Nephron (organoid): ENCODE measurements at regions not wholly inside any gene's neighbourhood (a gene's known extent, or its start where the extent isn't known, plus 50 kb on each side); places are given as distances from the start of the nearest gene placed in this dataset.

Source experiments
- H3K27ac Mint-ChIP-seq, 3 experiments: 2 replicates each; pipeline ENCODE4 v1.8.0; 2020; ENCODE audit warnings: mixed read lengths in 3 of 3, mild to moderate bottlenecking in 2 of 3, moderate library complexity in 1 of 3
- H3K27me3 Mint-ChIP-seq: 2 replicates; pipeline ENCODE4 v1.8.0; 2021; ENCODE audit warnings: low read depth, mild to moderate bottlenecking, moderate library complexity, mixed read lengths
- H3K36me3 Mint-ChIP-seq: 2 replicates; pipeline ENCODE4 v1.8.0; 2020; ENCODE audit warnings: low read depth, mixed read lengths
- H3K4me1 Mint-ChIP-seq: 2 replicates; pipeline ENCODE4 v1.8.0; 2020; ENCODE audit warnings: mixed read lengths
- H3K4me3 Mint-ChIP-seq, 3 experiments: 2 replicates each; pipeline ENCODE4 v1.8.0; 2020; ENCODE audit warnings: mild to moderate bottlenecking in 3 of 3, mixed read lengths in 3 of 3, moderate library complexity in 2 of 3
- H3K9me3 Mint-ChIP-seq: 2 replicates; pipeline ENCODE4 v1.8.0; 2020; ENCODE audit warnings: mixed read lengths
- TF ChIP-seq, protein P1 (sequence below), 3 experiments: fragments of 200-600 bp; sonication (generic); IDR thresholded peaks; one replicate each; pipeline ENCODE4 v1.5.0; 2021; ENCODE audit warnings: antibody characterized with exemption in 3 of 3; ENCODE audit not compliant: unreplicated experiment in 3 of 3

DNA sequence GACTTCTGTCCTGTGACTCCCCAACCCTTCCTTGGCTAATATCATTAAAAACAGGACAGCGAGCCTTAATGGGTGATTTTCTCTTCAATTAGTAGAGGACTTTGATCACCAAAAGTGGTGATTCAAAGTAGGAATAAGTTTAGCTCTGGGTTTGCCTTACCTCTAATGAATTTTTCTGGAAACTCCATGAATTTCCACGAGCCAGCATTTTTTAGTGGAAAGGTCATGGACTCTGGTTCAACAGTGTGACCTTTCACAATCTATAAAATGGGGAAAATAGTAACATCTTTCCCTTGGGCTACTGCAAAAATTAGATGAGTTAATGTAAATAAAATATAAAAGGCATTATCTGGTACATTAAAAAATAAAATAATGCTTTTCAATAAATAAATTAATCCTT is 417.8 kb upstream of the NR2F2 start:
- no peaks in the 10 kb centered on the region for H3K9me3 Mint-ChIP-seq
- H3K27me3 Mint-ChIP-seq = peaks cover 4% of the 10 kb centered on the region
- peaks cover 26% of the 10 kb centered on the region for H3K4me1 Mint-ChIP-seq
- H3K36me3 Mint-ChIP-seq = no peaks in the 10 kb centered on the region
- no peak overlapping the region for H3K27ac Mint-ChIP-seq
- no peak overlapping the region for H3K4me3 Mint-ChIP-seq
- TF ChIP-seq, protein P1, sequence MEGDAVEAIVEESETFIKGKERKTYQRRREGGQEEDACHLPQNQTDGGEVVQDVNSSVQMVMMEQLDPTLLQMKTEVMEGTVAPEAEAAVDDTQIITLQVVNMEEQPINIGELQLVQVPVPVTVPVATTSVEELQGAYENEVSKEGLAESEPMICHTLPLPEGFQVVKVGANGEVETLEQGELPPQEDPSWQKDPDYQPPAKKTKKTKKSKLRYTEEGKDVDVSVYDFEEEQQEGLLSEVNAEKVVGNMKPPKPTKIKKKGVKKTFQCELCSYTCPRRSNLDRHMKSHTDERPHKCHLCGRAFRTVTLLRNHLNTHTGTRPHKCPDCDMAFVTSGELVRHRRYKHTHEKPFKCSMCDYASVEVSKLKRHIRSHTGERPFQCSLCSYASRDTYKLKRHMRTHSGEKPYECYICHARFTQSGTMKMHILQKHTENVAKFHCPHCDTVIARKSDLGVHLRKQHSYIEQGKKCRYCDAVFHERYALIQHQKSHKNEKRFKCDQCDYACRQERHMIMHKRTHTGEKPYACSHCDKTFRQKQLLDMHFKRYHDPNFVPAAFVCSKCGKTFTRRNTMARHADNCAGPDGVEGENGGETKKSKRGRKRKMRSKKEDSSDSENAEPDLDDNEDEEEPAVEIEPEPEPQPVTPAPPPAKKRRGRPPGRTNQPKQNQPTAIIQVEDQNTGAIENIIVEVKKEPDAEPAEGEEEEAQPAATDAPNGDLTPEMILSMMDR (IDR thresholded peaks at IDR 0.05; ENCODE audit: unreplicated experiment in 3 of 3) = no peak

DNA sequence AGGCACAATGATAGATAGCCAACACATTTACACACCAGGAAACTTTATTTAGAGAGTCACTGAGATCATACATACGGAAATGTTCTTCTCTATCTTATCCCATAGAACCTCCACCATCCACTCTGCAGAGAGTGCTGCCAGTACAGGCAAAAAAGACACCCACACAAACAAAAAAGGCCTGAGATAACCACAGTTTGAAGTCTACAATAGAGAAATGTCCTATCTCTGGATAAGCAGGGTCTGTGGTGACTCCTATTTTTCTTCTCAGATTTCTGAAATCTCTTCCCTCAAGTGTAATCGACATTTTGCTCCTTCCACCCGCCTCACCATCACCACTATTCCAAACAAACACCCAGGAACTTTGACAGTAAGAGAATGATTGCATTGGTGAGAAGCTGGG is 413.9 kb upstream of the NR2F2 start:
- TF ChIP-seq, protein P1 (IDR thresholded peaks at IDR 0.05; ENCODE audit: unreplicated experiment in 3 of 3) = no peak
- H3K4me1 Mint-ChIP-seq = peaks cover 13% of the 10 kb centered on the region
- H3K9me3 Mint-ChIP-seq = no peaks in the 10 kb centered on the region
- no peaks in the 10 kb centered on the region for H3K27me3 Mint-ChIP-seq
- no peaks in the 10 kb centered on the region for H3K36me3 Mint-ChIP-seq
- no peak overlapping the region for H3K27ac Mint-ChIP-seq
- no peak overlapping the region for H3K4me3 Mint-ChIP-seq

DNA sequence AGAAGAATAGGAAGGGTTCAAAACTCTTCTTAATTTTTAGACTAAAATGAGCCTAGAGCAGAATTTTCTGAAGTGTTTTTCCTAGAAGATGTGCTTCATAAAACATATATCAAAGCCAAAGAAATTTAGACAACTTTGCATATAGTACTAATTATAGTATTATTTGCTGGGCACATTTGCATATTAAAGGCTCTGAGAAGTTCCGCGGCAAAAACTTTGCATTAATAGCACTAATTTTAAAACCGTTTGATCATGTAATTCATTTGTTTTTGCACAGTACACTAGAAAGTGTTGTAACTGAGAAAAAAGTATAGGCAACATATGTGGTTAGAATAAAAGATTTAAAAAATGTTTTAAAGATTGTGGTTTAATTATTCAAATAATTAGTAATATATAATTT is 412.0 kb upstream of the NR2F2 start:
- no peaks in the 10 kb centered on the region for H3K4me1 Mint-ChIP-seq
- H3K27me3 Mint-ChIP-seq = no peaks in the 10 kb centered on the region
- TF ChIP-seq, protein P1 (IDR thresholded peaks at IDR 0.05; ENCODE audit: unreplicated experiment in 3 of 3) = no peak
- no peak overlapping the region for H3K27ac Mint-ChIP-seq
- H3K4me3 Mint-ChIP-seq = no peak overlapping the region
- no peaks in the 10 kb centered on the region for H3K9me3 Mint-ChIP-seq
- no peaks in the 10 kb centered on the region for H3K36me3 Mint-ChIP-seq

DNA sequence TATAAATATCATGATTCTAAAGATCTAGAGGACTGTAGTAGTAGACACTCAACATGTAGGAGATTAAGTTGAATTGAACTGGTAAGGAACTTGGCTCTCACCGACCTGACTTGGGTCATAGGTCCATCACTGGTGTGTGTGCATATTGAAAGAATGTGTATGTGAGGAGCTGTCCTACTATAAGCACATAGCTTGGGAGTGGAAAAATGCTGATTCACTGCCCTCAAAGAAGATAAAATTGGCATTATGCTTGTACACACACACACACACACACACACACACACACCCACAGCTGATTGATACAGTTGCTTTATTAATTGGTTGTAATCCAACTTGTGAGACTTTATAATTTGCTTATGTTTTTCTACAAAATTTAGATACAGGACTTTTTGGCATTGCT is 411.0 kb upstream of the NR2F2 start:
- TF ChIP-seq, protein P1 (IDR thresholded peaks at IDR 0.05; ENCODE audit: unreplicated experiment in 3 of 3) = no peak
- H3K9me3 Mint-ChIP-seq = no peaks in the 10 kb centered on the region
- peaks cover 4% of the 10 kb centered on the region for H3K27me3 Mint-ChIP-seq
- H3K4me3 Mint-ChIP-seq = no peak overlapping the region
- no peaks in the 10 kb centered on the region for H3K4me1 Mint-ChIP-seq
- H3K36me3 Mint-ChIP-seq = no peaks in the 10 kb centered on the region
- no peak overlapping the region for H3K27ac Mint-ChIP-seq

DNA sequence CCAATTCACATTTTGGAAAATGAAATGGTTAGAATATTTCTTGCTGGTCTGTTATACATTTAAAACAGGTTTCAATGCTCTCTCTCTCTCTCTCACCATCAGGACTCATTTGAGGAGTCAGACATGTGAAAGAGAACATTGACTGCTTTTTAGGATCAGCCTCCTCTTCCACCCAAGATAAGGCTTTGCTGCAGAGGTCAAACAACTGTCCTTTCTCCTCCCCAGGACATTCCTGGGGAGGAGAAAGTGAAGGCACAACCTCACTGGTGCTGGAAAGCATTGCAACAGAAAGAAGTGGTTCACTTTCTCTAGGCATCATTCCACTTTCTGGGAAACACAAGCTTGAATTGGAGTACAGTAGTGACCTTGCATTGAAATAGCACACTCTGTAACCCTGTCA is 409.1 kb upstream of the NR2F2 start:
- Mint-ChIP-seq H3K36me3 (no peaks in the 10 kb centered on the region), H3K27me3 (peaks cover 9% of the 10 kb centered on the region), H3K4me3 (no peak overlapping the region), H3K9me3 (no peaks in the 10 kb centered on the region), H3K4me1 (no peaks in the 10 kb centered on the region), H3K27ac (no peak overlapping the region)
- TF ChIP-seq, protein P1 (IDR thresholded peaks at IDR 0.05; ENCODE audit: unreplicated experiment in 3 of 3) = no peak

DNA sequence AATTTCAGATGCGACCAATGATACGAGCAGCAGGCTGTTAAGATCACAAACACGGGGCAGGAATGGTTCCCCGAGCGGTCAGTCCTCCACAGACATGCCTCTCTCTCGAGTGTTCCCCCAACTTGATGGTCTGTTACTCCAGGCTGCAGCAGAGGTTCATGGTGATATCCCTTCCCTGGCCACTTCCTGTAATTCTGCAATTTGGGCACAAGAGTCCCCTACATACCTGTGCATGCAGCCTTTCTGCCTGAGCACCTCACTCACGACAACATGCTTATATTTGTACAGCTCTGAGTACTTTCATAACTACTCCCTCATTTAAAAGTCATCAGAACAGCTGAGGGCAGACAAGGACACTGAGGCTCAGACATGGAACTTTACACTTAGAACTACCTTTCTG is 408.1 kb upstream of the NR2F2 start:
- Mint-ChIP-seq H3K9me3 (no peaks in the 10 kb centered on the region), H3K4me3 (no peak overlapping the region), H3K27ac (no peak overlapping the region), H3K27me3 (peaks cover 14% of the 10 kb centered on the region), H3K4me1 (no peaks in the 10 kb centered on the region), H3K36me3 (no peaks in the 10 kb centered on the region)
- TF ChIP-seq, protein P1 (IDR thresholded peaks at IDR 0.05; ENCODE audit: unreplicated experiment in 3 of 3) = no peak
